Gastrocnemius medialis (tissue), 4 donors: ENCODE measurements at regions not wholly inside any gene's neighbourhood (a gene's known extent, or its start where the extent isn't known, plus 50 kb on each side); places are given as distances from the start of the nearest gene placed in this dataset.
"Not testable (repeated sequence)": the region's sequence is repeated elsewhere in the genome, so short reads cannot be mapped to it uniquely, and the experiment has no call there.

ENCODE experiments used
- POLR2A ChIP-seq, 2 donors: fragments of 450-650 bp; IDR thresholded peaks; one replicate each; pipeline ENCODE4 v1.6.1; 2017; ENCODE audit warnings: antibody characterized with exemption in 2 of 2, mild to moderate bottlenecking in 2 of 2, moderate library complexity in 2 of 2
- TF ChIP-seq, protein P1 (sequence below), 5 experiments: fragments of 450-650 bp in 3 of 5; fragments of 200-600 bp in 2 of 5; sonication (generic) in 2 of 5; IDR thresholded peaks in 4 of 5; conservative IDR thresholded peaks in 1 of 5; 1 replicate in 4 of 5; 2 replicates in 1 of 5; pipeline ENCODE4 v1.5.1; 2016 to 2019; ENCODE audit warnings: antibody characterized with exemption in 5 of 5, mild to moderate bottlenecking in 3 of 5, moderate library complexity in 3 of 5

DNA sequence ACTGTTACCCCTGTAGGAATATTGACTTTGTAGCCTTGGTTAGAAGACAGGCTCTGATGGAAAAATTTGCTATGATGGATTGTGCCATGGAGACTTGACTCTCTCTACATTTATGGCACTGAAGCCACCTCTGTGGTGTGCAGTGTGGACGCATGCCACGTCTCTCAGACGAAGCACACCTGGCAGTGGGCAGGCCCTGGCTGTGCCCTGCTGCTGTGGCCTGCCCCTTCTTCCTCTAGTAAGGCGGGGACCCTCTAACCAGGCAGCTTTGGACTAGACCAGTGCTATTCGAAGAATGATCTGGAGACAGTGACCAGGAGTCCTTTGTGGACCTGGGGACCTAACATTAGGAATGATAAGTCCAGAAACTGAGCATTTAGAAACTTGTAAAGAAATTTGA lies 773.5 kb upstream of the TPTE start:
- TF ChIP-seq, protein P1, sequence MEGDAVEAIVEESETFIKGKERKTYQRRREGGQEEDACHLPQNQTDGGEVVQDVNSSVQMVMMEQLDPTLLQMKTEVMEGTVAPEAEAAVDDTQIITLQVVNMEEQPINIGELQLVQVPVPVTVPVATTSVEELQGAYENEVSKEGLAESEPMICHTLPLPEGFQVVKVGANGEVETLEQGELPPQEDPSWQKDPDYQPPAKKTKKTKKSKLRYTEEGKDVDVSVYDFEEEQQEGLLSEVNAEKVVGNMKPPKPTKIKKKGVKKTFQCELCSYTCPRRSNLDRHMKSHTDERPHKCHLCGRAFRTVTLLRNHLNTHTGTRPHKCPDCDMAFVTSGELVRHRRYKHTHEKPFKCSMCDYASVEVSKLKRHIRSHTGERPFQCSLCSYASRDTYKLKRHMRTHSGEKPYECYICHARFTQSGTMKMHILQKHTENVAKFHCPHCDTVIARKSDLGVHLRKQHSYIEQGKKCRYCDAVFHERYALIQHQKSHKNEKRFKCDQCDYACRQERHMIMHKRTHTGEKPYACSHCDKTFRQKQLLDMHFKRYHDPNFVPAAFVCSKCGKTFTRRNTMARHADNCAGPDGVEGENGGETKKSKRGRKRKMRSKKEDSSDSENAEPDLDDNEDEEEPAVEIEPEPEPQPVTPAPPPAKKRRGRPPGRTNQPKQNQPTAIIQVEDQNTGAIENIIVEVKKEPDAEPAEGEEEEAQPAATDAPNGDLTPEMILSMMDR (IDR thresholded peaks at IDR 0.05 in 4 of 5, conservative IDR thresholded peaks at IDR 0.05 in 1 of 5): not testable (repeated sequence)
- TF ChIP-seq POLR2A (IDR thresholded peaks at IDR 0.05): not testable (repeated sequence)
